ENCODE measurements at regions not wholly inside any gene's neighbourhood (a gene's known extent, or its start where the extent isn't known, plus 50 kb on each side); places are given as distances from the start of the nearest gene placed in this dataset.

DNA sequence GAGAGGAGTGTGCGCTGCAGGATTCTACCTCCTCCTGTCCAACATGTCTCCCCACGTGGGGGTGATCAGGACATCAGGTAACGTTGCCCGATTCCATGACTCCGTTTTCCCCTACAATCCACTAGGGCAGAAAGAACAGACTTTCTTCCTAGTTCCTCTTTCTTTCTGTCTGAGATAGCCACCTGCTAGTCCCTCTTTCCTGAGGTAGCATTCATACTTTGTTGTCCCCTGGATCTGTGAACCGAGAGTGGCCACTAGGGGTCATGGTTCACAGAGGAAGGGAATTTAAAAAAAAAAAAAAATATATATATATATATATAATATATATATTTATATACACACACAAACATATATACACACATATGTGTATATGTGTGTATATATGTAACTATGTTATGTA, 210.0 kb upstream of the ZNF521 start:
- TF ChIP-seq, protein P1, sequence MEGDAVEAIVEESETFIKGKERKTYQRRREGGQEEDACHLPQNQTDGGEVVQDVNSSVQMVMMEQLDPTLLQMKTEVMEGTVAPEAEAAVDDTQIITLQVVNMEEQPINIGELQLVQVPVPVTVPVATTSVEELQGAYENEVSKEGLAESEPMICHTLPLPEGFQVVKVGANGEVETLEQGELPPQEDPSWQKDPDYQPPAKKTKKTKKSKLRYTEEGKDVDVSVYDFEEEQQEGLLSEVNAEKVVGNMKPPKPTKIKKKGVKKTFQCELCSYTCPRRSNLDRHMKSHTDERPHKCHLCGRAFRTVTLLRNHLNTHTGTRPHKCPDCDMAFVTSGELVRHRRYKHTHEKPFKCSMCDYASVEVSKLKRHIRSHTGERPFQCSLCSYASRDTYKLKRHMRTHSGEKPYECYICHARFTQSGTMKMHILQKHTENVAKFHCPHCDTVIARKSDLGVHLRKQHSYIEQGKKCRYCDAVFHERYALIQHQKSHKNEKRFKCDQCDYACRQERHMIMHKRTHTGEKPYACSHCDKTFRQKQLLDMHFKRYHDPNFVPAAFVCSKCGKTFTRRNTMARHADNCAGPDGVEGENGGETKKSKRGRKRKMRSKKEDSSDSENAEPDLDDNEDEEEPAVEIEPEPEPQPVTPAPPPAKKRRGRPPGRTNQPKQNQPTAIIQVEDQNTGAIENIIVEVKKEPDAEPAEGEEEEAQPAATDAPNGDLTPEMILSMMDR (IDR thresholded peaks at IDR 0.05; ENCODE audit: control extremely low read depth, extremely low read depth, low read depth, missing control alignments) = peak; percentile 35
- POLR2A ChIA-PET = no interaction called here
- CTCF ChIA-PET = no interaction called here
- DNase-seq (ENCODE audit: extremely low spot score) = peak; percentile 25

DNA sequence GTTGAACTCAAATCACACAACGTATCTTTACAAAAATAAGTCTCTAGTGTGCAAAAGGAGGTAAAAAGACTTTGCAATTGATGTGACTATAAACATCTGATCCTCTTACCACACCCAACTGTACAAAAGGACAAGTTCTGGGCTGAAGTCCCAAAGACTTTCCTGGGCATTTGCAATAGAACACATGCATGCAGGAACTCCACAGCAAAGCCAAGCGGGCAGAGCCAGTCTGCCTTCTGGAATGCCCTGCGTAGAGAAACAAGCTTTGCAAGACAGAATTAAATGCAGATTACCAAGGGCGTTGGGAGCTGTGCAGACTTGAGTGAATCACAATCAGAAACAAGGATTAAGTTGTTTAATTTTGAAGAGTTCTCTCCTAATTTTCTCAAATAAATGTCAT, 208.4 kb upstream of the ZNF521 start:
- no peak for DNase-seq (ENCODE audit: extremely low spot score)
- ChIA-PET POLR2A (no interaction called here), CTCF (no interaction called here)
- TF ChIP-seq, protein P1 (IDR thresholded peaks at IDR 0.05; ENCODE audit: control extremely low read depth, extremely low read depth, low read depth, missing control alignments) = no peak

DNA sequence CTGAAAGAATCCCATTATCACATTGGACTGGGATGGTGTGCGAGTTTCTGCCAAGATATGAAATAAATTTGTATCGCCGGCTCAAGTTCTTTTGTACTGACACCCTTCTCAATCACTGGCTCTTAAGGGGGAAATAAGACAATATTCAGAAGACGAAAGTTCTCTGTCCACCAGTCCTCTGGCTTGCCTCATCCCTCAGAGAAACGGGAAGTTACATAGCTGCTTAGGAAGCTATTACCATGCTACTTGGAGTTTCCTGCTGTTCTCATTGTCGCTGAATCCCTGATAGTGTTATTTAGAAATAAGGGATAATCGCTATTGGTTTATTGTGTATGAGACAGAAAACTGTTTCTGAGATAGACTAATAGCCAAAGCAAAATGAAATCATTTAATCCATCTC, 205.0 kb upstream of the ZNF521 start:
- CTCF ChIA-PET = interaction anchor here (1.1 to 1.8 kb wide), 4 partner anchors 11 to 276 kb away, joined by 3 to 6 read pairs (median 4); no protein-coding TSS in a partner anchor
- TF ChIP-seq, protein P1 (IDR thresholded peaks at IDR 0.05; ENCODE audit: control extremely low read depth, extremely low read depth, low read depth, missing control alignments) = no peak
- DNase-seq (ENCODE audit: extremely low spot score) = no peak
- POLR2A ChIA-PET = no interaction called here

DNA sequence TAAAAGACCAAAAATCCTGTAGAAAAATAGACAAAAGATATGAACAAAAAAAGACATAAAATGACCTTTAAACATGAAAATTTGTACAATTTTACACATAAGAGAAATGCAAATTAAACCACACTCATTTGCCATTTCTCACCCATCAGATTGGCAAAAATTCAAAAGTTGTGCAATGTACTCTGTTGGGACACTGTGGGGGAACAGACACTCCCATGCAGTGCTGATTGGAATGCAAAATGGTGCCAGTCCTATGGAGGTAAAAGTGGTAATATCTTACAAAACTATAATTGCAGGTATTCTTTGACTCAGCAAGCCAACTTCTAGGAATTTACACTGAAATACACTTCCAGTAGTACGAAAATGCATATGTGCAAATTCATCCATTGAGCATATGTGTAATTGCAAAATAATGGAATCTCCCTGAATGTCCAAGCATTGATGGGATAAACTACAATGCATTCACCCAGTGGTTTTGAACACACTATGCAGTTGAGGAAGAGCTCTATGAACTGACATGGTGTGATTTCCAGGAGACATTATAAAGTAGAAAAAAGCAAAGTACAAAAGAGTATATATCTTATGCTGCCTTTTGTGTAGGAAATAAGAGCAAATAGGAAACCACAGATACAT, 201.8 kb upstream of the ZNF521 start:
- ChIA-PET POLR2A (no interaction called here), CTCF (no interaction called here)
- no peak for DNase-seq (ENCODE audit: extremely low spot score)
- TF ChIP-seq, protein P1 (IDR thresholded peaks at IDR 0.05; ENCODE audit: control extremely low read depth, extremely low read depth, low read depth, missing control alignments) = no peak

DNA sequence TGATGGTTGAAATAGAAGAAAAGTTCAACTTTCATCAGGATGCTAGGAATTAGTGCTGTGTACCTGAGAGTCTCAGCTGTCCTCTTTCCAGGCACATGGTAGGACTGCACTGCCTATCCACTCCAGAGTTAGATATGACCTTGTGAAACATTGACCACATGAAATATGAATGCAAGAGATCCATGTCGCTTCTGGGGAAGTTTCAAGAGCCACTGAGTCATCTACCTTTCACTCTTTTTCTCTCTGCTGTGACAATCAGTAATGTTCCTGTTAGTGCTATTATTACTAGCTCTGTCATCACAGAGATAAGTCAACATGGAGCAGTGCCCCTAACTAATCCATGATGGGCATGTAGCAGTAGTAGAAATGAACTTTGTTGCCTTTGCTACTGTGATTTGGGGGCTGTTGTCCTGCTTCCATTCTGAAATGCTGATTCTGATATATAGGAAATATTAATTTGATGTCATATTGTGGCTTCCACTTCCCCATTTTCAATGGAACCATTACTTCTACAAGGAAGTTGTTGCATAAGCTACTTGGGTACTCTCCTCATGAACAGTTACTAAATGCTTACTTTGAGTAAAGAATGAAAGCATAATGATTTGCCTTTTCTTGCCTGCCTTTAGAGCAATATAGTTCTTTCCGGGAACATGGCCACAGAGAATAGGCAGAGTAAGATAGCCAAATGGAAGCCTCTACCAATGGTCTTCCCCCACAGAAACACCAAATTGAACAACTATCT, 192.8 kb upstream of the ZNF521 start:
- DNase-seq (ENCODE audit: extremely low spot score) = no peak
- TF ChIP-seq, protein P1 (IDR thresholded peaks at IDR 0.05; ENCODE audit: control extremely low read depth, extremely low read depth, low read depth, missing control alignments) = no peak
- CTCF ChIA-PET = no interaction called here
- POLR2A ChIA-PET = no interaction called here

DNA sequence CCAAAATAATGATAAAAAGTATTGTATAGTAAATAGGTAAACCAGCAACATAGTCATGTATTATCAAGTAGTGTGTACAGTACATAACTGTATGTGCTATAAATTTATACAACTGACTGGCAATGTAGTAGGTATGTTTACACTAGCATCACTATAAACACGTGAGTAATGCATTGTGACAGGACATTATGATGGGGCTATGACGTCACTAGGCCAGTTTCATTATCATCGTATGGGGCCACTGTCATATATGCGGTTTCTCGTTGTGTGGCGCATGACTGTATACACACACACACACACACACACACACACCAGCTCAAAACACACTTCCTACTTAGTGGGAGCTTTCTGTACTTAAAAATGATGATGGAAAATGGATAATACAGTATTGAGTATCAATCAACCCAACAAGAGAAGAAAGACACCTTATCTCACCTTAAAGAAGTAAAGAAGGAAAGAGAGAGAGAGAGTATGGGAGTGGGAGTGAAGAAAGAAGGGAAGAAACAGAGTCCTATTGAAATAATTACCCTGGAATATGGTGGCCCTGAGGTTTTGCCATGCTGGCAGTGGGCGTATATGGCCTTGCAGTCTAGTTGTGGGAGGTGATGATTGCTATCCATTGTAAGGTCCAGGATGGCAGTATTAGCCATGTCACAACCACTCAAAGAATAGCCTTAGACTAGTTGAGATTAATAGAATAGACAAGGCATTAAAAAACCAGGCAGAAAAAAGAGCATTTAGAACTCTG, 186.4 kb upstream of the ZNF521 start:
- POLR2A ChIA-PET = no interaction called here
- DNase-seq (ENCODE audit: extremely low spot score) = no peak
- CTCF ChIA-PET = interaction anchor here (1.2 kb wide), 1 partner anchor 18 kb away, joined by 3 read pairs; no protein-coding TSS in a partner anchor
- TF ChIP-seq, protein P1 (IDR thresholded peaks at IDR 0.05; ENCODE audit: control extremely low read depth, extremely low read depth, low read depth, missing control alignments) = no peak

All from GM10248 (cell line).